ACC112 (cell line): ENCODE measurements at regions not wholly inside any gene's neighbourhood (a gene's known extent, or its start where the extent isn't known, plus 50 kb on each side); places are given as distances from the start of the nearest gene placed in this dataset.

ENCODE experiments used
- H2AFZ ChIP-seq: fragments of 200-600 bp; sonication (generic); one replicate; pipeline ENCODE4 v1.6.0; 2017; ENCODE audit warnings: antibody characterized with exemption, low read length; ENCODE audit not compliant: unreplicated experiment
- H3K27ac ChIP-seq: fragments of 200-600 bp; sonication (generic); 2 replicates; pipeline ENCODE4 v1.5.1; 2014; ENCODE audit warnings: low read depth, mild to moderate bottlenecking, antibody characterized with exemption, low read length, moderate library complexity
- H3K27me3 ChIP-seq: fragments of 200-600 bp; sonication (generic); 2 replicates; pipeline ENCODE4 v1.6.1; 2014; ENCODE audit warnings: mild to moderate bottlenecking, antibody characterized with exemption, low read length, moderate library complexity, mixed read lengths; ENCODE audit not compliant: insufficient read depth
- H3K36me3 ChIP-seq: fragments of 200-600 bp; sonication (generic); 2 replicates; pipeline ENCODE4 v1.6.1; 2016; ENCODE audit warnings: mild to moderate bottlenecking, antibody characterized with exemption, low read length, moderate library complexity, mixed read lengths; ENCODE audit not compliant: insufficient read depth
- H3K4me1 ChIP-seq: fragments of 200-600 bp; sonication (generic); one replicate; pipeline ENCODE4 v1.6.1; 2016; ENCODE audit warnings: low read length, mixed read lengths; ENCODE audit not compliant: insufficient read depth, unreplicated experiment, control insufficient read depth
- H3K4me3 ChIP-seq: fragments of 200-600 bp; sonication (generic); 2 replicates; pipeline ENCODE4 v1.5.1; 2014; ENCODE audit warnings: mild to moderate bottlenecking, low read depth, low read length
- H3K79me2 ChIP-seq: fragments of 200-600 bp; sonication (generic); one replicate; pipeline ENCODE4 v1.6.0; 2016; ENCODE audit warnings: low read length; ENCODE audit not compliant: control insufficient read depth, unreplicated experiment, insufficient read depth

GRCh38 chr9:107960916-107961315, 471.3 kb upstream of the KLF4 start:
- Histone ChIP-seq H3K4me3 (no peak overlapping the region), H3K36me3 (no peaks in the 10 kb centered on the region), H3K79me2 (no peaks in the 10 kb centered on the region), H3K27me3 (no peaks in the 10 kb centered on the region), H3K4me1 (no peaks in the 10 kb centered on the region), H2AFZ (no peak overlapping the region), H3K27ac (no peak overlapping the region)

GRCh38 chr9:107954312-107954711, 464.7 kb upstream of the KLF4 start:
- H3K27ac ChIP-seq = no peak overlapping the region
- H3K4me1 ChIP-seq = no peaks in the 10 kb centered on the region
- no peaks in the 10 kb centered on the region for H3K36me3 ChIP-seq
- H2AFZ ChIP-seq = no peak overlapping the region
- no peaks in the 10 kb centered on the region for H3K27me3 ChIP-seq
- H3K79me2 ChIP-seq = no peaks in the 10 kb centered on the region
- no peak overlapping the region for H3K4me3 ChIP-seq

- H3K79me2 ChIP-seq = no peaks in the 10 kb centered on the region
- no peak overlapping the region for H3K27ac ChIP-seq
- no peak overlapping the region for H3K4me3 ChIP-seq
- H3K36me3 ChIP-seq = no peaks in the 10 kb centered on the region
- H2AFZ ChIP-seq = no peak overlapping the region
- H3K4me1 ChIP-seq = no peaks in the 10 kb centered on the region
- no peaks in the 10 kb centered on the region for H3K27me3 ChIP-seq
These were observed 464.1 kb upstream of the KLF4 start for GRCh38 chr9:107953556-107954125.

DNA sequence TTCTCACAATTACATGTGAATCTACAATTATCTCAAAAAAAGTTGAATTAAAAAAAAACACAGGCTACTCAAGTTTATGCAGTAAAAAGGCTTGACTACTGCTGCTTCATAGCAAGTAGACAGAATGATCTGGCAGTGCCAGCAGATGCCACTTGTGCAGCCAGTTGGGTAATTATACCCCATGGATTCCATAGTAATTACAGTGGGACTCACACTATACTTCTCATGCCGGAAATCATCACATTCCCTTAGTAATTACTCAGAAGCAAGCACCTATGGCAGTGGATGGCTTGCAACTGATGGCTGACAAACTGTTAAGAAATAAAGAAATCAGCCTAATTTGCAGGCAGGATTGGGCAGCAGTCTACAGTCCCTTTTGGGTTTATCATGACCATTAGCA, 463.2 kb upstream of the KLF4 start:
- Histone ChIP-seq H3K27ac (no peak overlapping the region), H2AFZ (no peak overlapping the region), H3K79me2 (no peaks in the 10 kb centered on the region)

GRCh38 chr9:107951511-107951910, 461.9 kb upstream of the KLF4 start:
- H3K4me1 ChIP-seq = no peaks in the 10 kb centered on the region
- H2AFZ ChIP-seq = no peak overlapping the region
- no peak overlapping the region for H3K27ac ChIP-seq
- no peak overlapping the region for H3K4me3 ChIP-seq
- no peaks in the 10 kb centered on the region for H3K79me2 ChIP-seq
- H3K27me3 ChIP-seq = no peaks in the 10 kb centered on the region
- H3K36me3 ChIP-seq = no peaks in the 10 kb centered on the region

More for the DNA sequence above, 463.2 kb upstream of the KLF4 start:
- no peaks in the 10 kb centered on the region for H3K36me3 ChIP-seq
- H3K4me1 ChIP-seq = no peaks in the 10 kb centered on the region
- no peaks in the 10 kb centered on the region for H3K27me3 ChIP-seq
- H3K4me3 ChIP-seq = no peak overlapping the region

DNA sequence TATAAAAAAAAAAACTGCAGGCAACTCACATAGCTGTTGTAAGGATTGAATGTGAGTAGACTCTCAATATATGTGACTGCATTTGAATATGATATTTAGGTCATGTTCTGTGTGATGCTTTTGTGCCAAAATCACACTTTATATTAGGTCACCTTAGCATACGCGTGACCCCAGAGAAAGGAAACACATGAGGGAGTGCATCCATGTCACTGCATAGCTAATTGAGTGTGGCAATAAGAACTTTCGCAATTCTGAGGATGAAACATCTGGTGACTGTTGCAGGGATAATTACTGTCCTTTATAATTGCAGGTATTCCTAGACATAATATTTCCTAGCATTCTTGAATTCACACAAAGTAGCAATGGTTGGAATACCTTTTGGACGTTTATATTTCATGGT, 459.5 kb upstream of the KLF4 start:
- Histone ChIP-seq H3K79me2 (no peaks in the 10 kb centered on the region), H3K27me3 (no peaks in the 10 kb centered on the region), H3K36me3 (no peaks in the 10 kb centered on the region), H3K4me1 (no peaks in the 10 kb centered on the region), H3K27ac (no peak overlapping the region), H3K4me3 (no peak overlapping the region), H2AFZ (no peak overlapping the region)

DNA sequence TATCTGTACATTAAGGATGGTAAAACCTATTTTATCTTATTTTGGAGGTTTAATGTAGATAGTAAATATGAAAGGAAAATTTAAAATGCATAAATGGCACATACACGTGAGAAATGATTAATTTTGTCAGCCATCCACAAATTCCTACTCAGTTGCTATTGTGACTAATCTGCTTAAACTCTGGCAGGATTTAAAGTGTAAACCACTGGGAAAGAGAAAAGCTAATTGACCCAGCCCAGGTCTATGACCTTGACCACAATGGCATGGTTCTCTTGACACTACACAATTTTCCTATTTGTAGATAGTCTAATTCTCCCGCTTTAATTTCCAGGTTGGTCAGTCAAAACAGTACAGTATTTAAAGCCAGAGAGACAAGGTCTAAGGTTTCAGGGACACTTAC, 459.0 kb upstream of the KLF4 start:
- H3K27me3 ChIP-seq = no peaks in the 10 kb centered on the region
- H2AFZ ChIP-seq = no peak overlapping the region
- no peaks in the 10 kb centered on the region for H3K36me3 ChIP-seq
- H3K4me3 ChIP-seq = no peak overlapping the region
- no peaks in the 10 kb centered on the region for H3K4me1 ChIP-seq
- no peaks in the 10 kb centered on the region for H3K79me2 ChIP-seq
- H3K27ac ChIP-seq = no peak overlapping the region

GRCh38 chr9:107948086-107948485, 458.5 kb upstream of the KLF4 start:
- H3K27ac ChIP-seq = no peak overlapping the region
- no peaks in the 10 kb centered on the region for H3K4me1 ChIP-seq
- no peaks in the 10 kb centered on the region for H3K27me3 ChIP-seq
- no peak overlapping the region for H3K4me3 ChIP-seq
- H2AFZ ChIP-seq = no peak overlapping the region
- H3K79me2 ChIP-seq = no peaks in the 10 kb centered on the region
- no peaks in the 10 kb centered on the region for H3K36me3 ChIP-seq

DNA sequence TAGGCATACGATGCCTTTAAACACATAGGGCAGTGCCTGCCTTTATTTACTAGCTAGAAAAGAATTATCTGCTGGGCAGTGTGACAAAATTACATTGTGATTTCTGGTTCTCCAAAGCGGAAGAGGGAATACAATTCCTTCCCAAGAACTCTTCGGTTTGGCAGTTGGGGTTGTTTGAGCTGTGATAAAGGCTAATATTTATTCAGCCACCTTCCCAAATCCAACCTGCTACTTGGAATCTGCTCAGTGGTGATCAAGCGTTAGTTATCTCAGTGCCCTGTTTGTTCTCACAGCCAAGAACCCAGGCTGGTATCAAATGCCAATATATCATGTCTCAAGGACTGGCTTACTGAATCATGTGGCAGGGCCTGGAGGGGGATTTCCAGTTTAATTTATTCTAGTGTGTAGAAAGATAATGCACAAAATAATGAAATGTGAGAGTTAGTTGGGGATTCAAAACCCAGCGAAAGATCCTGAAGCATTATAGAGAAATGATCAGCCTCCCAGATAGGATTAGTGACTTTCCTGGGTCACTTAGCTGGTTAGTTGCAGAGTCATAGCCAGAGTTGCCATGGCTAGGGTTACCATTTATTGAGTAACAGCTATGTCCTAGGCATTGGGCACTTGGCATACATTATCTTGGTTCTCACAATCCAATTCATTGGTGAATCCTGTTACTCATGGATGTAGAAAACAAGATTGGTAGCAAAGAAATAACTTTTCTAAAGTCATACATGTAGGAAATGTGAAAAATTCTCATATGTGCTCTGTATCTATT, 457.0 kb upstream of the KLF4 start:
- Histone ChIP-seq H3K79me2 (no peaks in the 10 kb centered on the region), H3K27me3 (no peaks in the 10 kb centered on the region), H3K27ac (no peak overlapping the region), H3K4me1 (no peaks in the 10 kb centered on the region), H3K4me3 (no peak overlapping the region), H3K36me3 (no peaks in the 10 kb centered on the region), H2AFZ (no peak overlapping the region)

- Histone ChIP-seq H3K36me3 (no peaks in the 10 kb centered on the region), H3K4me1 (no peaks in the 10 kb centered on the region), H2AFZ (no peak overlapping the region), H3K79me2 (no peaks in the 10 kb centered on the region), H3K27ac (no peak overlapping the region), H3K27me3 (no peaks in the 10 kb centered on the region), H3K4me3 (no peak overlapping the region)
These were observed 456.4 kb upstream of the KLF4 start for GRCh38 chr9:107945961-107946360.

GRCh38 chr9:107945493-107945892, 455.9 kb upstream of the KLF4 start:
- Histone ChIP-seq H3K27me3 (no peaks in the 10 kb centered on the region), H2AFZ (no peak overlapping the region), H3K27ac (no peak overlapping the region), H3K4me1 (no peaks in the 10 kb centered on the region), H3K4me3 (no peak overlapping the region), H3K79me2 (no peaks in the 10 kb centered on the region), H3K36me3 (no peaks in the 10 kb centered on the region)
